ENCODE measurements at regions not wholly inside any gene's neighbourhood (a gene's known extent, or its start where the extent isn't known, plus 50 kb on each side); places are given as distances from the start of the nearest gene placed in this dataset.

- no peak for DNase-seq
- Histone ChIP-seq H3K9me3 (no peaks in the 10 kb centered on the region), H3K27me3 (no peaks in the 10 kb centered on the region), H3K4me3 (no peak overlapping the region), H3K27ac (no peak overlapping the region), H3K4me1 (ENCODE audit: insufficient read depth) (no peaks in the 10 kb centered on the region), H3K36me3 (no peaks in the 10 kb centered on the region)
- 49 to 67% (median 57%) methylated on average over 3 of the region's 3 CpGs for WGBS, 3 donors
- intact Hi-C loops (cut with DNase I) = no loop called here
- TF ChIP-seq CTCF (IDR thresholded peaks at IDR 0.05) = no peak
- TF ChIP-seq POLR2A (IDR thresholded peaks at IDR 0.05) = no peak
- no peak for TF ChIP-seq EP300 (IDR thresholded peaks at IDR 0.05)
Measured at GRCh38 chr11:113627946-113628345, 78.2 kb downstream of the TMPRSS5 start.

GRCh38 chr11:113627297-113627696, 78.8 kb downstream of the TMPRSS5 start:
- no peak overlapping the region for H3K4me3 ChIP-seq
- intact Hi-C loops (cut with DNase I) = no loop called here
- DNase-seq = no peak

GRCh38 chr11:113626736-113627135, 79.4 kb downstream of the TMPRSS5 start:
- Histone ChIP-seq H3K4me3 (no peak overlapping the region), H3K27ac (no peak overlapping the region), H3K36me3 (no peaks in the 10 kb centered on the region), H3K27me3 (no peaks in the 10 kb centered on the region), H3K4me1 (ENCODE audit: insufficient read depth) (no peaks in the 10 kb centered on the region), H3K9me3 (no peaks in the 10 kb centered on the region)
- 87 to 92% (median 90%) methylated on average over 2 of the region's 2 CpGs for WGBS, 3 donors
- intact Hi-C loops (cut with DNase I) = no loop called here
- no peak for DNase-seq
- TF ChIP-seq EP300 (IDR thresholded peaks at IDR 0.05) = no peak
- TF ChIP-seq CTCF (IDR thresholded peaks at IDR 0.05) = no peak
- TF ChIP-seq POLR2A (IDR thresholded peaks at IDR 0.05) = no peak

More at GRCh38 chr11:113627297-113627696, 78.8 kb downstream of the TMPRSS5 start:
- Histone ChIP-seq H3K36me3 (no peaks in the 10 kb centered on the region), H3K9me3 (no peaks in the 10 kb centered on the region), H3K27me3 (no peaks in the 10 kb centered on the region), H3K27ac (no peak overlapping the region), H3K4me1 (ENCODE audit: insufficient read depth) (no peaks in the 10 kb centered on the region)
- 81 to 88% (median 84%) methylated on average over 2 of the region's 2 CpGs for WGBS, 3 donors
- TF ChIP-seq EP300 (IDR thresholded peaks at IDR 0.05) (no peak), POLR2A (IDR thresholded peaks at IDR 0.05) (no peak)

GRCh38 chr11:113623114-113623513, 83.0 kb downstream of the TMPRSS5 start:
- no peak for DNase-seq
- WGBS, 3 donors = 88 to 97% (median 91%) methylated on average over 1 of the region's 1 CpG
- Histone ChIP-seq H3K27me3 (no peaks in the 10 kb centered on the region), H3K9me3 (peaks cover 0 to 3% of the 10 kb centered on the region in 2 donors), H3K27ac (no peak overlapping the region), H3K4me1 (ENCODE audit: insufficient read depth) (no peaks in the 10 kb centered on the region), H3K36me3 (no peaks in the 10 kb centered on the region), H3K4me3 (no peak overlapping the region)
- intact Hi-C loops (cut with DNase I) = no loop called here
- TF ChIP-seq CTCF (IDR thresholded peaks at IDR 0.05) (no peak), EP300 (IDR thresholded peaks at IDR 0.05) (no peak), POLR2A (IDR thresholded peaks at IDR 0.05) (no peak)

GRCh38 chr11:113618360-113618759, 87.7 kb downstream of the TMPRSS5 start:
- Histone ChIP-seq H3K36me3 (no peaks in the 10 kb centered on the region), H3K27ac (no peak overlapping the region), H3K4me1 (ENCODE audit: insufficient read depth) (no peaks in the 10 kb centered on the region), H3K27me3 (no peaks in the 10 kb centered on the region), H3K9me3 (peaks cover 0 to 3% of the 10 kb centered on the region in 2 donors), H3K4me3 (no peak overlapping the region)
- TF ChIP-seq POLR2A (IDR thresholded peaks at IDR 0.05) = no peak
- TF ChIP-seq CTCF (IDR thresholded peaks at IDR 0.05) = no peak
- TF ChIP-seq EP300 (IDR thresholded peaks at IDR 0.05) = no peak
- 57 to 74% (median 69%) methylated on average over 2 of the region's 2 CpGs for WGBS, 3 donors
- intact Hi-C loops (cut with DNase I) = no loop called here
- DNase-seq = no peak
